ENCODE measurements at regions not wholly inside any gene's neighbourhood (a gene's known extent, or its start where the extent isn't known, plus 50 kb on each side); places are given as distances from the start of the nearest gene placed in this dataset.

DNA sequence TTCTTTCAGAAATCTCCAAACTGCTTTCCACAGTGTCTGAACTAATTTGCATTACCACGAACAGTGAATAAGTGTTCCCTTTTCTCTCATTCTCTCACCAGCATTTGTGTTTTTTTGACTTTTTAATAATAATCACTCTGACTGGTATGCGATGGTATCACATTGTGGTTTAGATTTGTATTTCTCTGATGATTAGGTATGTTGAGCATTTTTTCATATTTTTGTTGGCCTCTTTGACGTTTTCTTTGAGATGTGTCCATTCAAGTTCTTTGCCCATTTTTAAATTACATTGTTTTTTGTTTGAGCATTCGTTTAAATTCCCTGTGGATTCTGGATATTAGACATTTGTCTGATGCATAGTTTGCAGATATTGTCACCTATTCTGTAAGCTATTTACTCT, 1639.6 kb upstream of the TENM4 start:
- DNase-seq = no peak

DNA sequence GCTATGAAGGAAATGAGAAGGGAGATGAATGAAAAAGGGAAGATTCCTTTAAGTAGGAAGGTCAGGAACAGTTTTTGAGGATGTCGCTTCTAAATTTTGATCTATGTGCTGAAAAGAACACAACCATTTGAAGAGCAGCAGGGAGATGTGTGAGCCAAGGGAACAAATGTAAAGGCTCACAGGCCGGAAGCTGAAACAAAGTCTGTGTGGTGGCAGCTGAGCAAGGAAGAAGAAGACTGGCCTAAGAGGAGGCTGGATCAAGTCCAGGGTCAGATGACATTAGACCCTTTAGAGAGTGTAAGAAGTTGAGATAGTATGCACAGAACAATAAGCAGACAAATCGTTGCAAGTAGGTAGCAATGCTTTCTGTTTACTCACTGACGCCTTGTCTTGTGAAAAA, 1631.4 kb upstream of the TENM4 start:
- DNase-seq = no peak

DNA sequence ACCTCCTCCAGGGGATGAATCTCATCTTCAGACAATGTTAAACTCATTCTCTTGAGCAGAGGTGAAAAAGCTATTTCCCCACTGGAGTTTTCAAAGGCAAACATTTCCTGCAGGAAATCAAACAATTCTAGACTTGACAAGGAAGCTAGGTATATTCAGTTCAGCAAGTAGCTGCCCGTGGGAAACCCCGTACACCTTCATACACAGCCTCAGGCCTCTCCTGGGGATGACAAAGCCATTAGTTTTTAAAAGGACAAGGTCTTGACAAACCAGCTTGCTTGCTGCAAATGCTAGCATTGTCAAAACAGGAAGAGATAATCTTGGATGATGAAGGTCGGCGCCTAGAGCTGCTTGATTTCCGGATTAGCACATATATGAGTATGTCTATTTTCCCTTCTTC, 1630.8 kb upstream of the TENM4 start:
- DNase-seq = no peak

DNA sequence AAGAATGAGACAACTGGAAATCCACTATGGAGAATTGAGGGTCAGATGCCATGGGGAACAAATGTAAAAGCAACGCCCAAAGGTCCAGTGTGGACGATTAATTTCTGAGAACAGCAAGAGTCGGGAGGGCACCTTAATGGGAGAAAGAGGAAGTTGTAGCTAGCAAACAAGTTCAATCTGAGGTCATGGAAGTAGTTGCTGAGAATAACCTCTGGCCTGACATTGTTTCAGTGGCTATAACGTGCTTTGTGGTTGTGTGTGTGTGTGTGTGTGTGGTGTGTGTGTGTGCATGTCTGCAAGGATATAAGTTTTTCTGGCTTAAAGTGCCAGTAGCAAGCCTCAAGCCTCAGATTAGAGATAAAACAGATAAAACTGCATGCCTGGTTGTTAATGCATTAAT, 1630.1 kb upstream of the TENM4 start:
- no peak for DNase-seq

DNA sequence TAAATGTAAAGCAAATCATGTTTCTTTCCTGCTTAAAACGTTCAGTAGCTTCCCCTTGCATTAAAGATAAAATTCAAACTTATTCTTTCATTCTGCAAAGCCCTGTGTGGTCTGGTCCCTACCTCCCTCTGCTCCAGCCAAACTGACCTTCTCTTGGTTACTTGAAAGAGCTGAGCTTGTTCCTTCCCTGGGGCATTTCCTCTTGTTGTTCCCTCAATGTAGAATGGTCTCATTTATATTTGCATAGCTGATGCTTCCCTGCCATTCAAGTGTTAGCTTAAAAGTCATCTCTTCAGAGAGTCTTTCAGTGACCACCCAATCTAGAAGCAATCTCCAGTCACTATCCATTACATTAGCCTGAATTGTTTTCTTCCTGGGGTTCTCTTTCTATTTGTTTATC, 1618.5 kb upstream of the TENM4 start:
- DNase-seq = no peak

DNA sequence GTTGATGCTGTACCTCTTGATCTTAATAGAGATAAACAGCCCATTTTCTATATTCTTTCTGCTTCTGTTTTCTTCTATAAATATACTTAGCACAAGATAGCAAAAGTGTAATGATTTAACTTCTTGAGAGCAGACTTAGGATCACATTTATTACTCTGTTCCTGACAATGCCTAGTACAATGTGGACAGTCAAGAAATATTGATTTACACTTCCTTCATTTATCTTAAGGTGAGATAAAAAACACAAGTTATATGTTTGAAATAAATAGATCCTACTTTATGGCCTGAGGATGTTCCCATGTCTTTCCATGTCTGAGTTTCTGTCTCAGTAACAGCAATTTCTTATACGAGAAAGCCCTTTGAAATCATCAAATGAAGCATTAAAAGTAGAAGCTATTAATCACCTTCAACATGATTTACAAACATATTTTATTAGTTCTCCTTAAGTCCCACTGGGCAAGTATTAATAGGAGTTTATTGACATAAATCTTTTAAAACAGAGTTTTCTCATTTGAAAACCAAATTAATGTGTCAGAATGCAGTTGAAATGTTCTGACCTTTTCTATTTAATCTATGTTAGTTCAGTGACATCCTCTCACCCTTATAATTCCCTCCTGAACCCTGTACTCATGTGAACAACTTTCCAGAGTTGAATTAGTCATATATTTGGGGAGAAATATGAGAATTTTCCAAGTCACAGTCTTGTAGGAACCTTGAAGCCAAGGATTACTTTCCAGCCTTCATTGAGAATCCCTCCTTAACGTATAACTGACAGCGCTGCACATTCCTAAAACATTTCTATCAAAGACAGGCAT, 1611.7 kb upstream of the TENM4 start:
- DNase-seq = no peak

DNA sequence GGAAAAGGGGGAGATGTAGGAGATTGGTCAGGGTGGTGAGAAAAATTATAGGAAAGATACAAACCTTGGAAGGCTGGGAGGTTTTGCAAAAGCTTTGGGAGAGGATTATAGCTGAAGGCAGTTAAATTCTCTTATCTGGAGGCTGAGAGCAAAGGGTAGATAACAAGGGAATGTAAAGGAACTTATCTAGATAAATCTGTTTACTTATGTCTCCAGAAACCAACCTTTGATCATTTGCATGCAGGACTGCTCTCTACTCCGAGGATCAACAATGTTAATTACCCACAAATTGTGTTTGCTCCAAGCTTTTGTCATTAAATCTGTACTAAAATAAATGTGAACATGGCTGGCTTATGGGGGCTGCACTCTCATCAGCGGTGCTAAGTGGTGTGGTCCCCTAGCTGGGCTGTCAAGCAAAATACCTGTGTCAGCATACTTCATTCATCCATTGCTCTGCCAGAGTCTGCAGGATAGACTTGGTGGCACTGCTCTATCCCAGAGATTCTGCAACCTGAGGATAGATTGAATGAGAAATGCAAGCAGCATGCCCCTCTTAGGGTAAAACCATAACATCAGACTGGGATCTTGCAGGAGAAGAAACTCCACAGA, 1599.2 kb upstream of the TENM4 start:
- DNase-seq = no peak

DNA sequence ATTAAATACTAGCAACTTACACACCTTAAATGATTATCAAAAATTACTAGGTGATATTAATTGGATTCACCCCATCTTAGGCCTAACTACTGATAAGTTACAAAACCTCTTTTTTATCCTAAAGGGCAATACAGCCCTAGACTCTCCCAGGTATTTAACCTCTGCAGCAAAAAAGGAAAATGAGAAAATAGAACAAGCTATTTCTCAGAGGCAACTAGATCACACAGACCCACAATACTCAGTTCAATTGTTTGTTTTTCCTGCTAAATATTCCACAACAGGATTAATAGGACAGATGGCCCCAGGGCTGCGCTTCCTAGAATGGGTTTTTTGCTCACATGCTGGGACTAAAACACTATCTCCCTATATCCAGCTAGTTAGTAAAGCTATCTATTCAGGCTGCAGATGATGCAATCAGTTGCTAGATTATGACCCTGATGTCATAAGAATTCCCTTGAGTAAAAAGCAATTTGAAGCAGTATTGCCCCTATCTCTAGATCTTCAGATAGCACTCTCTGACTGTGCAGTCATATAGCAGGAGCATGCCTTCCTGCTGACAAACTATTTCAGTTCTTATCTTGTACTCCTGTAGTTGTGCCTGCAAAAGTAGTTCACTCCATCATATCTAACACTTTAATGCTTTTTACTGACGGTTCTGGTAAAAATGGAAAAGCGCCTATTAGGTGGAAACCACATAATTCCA, 1595.5 kb upstream of the TENM4 start:
- no peak for DNase-seq

DNA sequence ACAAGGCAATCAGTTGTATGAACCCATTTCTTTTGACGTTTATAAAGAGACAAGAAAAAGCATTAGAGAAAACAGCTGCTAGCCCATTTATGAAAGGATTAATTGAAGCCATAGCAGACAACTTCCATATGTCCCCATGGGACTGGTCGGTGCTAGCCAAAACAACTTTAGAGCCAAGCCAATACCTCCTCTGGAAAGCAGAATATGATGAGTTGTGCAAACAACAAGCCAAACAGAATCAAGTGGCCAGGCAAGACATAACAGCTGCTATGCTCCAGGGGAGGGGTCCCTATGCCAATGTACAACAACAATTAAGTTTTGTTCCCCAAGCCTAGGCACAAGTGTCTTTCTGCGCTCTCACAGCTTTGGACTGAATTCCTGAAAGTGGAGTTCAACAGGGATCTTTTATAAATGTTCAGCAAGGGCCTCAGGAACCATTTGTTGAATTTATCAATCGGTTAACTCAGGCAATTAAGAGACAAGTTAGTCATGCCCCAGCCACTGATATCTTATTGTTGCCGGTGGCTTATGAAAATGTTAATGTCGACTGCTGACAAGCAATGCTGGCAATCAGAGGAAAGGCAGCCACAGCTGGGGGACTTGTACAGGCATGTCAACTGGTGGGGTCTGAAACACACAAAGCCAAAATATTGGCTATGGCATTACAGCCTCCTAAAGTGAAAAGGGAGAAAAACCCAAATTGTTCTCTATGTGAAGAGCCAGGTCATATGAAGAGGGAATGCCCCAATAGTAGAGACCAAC, 1593.1 kb upstream of the TENM4 start:
- no peak for DNase-seq

DNA sequence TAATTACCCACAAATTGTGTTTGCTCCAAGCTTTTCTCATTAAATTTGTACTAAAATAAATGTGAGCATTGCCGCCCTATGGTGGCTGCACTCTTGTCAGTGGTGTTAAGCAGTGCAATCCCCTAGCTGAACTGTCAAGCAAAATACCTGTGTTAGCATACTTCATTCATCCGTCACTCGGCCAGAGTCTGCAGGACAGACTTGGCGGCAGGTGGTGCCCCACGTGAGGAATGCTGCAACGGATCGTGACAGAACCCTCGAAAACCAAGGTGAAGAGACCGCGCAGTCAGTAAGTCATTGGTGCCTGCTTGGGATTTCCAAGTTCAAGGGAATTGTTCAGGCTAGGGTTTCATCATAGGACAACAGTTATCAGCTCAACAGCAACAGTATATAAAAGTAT, 1592.1 kb upstream of the TENM4 start:
- DNase-seq = no peak

DNA sequence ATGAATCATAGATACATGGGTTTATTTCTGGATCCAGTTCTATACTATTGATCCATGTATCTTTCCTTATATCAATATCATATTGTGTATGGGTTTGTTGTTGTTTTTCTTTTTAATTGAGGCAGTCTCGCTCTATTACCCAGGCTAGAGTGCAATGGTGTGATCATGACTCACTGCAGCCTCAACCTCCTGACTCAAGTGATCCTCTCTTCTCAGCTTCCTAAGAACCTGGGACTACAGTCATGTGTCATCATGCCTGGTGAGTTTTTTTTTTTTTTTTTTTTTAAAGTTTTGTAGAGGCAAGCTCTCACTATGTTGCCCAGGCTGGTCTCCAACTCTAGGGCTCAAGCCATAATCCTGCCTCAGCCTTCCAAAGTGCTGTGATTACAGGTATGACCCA, 1589.4 kb upstream of the TENM4 start:
- no peak for DNase-seq

DNA sequence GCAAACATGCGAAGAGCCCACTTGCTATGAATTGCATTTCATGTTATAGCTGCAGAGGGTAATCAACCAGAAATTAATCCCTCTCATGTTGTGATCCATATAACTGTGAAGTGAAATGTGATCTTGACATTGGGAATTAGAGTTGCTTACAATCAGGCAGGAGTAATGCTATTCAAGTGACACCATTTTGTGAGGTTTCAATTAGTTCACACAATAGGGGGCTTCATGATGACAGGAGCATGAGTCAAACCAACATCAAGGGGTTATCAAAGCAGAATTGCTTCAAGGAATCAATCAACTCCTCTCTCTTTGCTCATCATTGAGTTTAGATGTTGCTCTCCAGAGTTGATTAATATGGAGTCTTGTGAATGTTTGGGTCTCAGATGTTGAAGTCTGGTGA, 1585.2 kb upstream of the TENM4 start:
- DNase-seq = no peak

DNA sequence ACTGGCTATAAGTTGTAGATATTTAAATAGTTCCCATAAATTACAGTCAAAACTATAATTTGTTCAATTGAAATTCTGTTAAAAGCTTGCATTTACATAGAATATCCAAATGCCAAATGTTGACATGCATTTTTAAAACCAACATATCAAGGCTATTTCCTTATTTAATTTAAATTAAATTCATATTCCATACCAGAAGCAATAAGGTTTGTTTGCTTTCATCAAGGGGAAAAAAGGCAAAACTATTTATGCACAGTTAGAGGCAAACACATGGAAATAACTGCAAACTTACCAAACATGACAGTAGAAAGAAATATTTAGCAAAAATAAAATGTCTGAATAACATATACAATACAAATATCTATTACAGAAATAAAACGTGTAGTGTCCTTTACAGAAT, 1581.2 kb upstream of the TENM4 start:
- DNase-seq = no peak

DNA sequence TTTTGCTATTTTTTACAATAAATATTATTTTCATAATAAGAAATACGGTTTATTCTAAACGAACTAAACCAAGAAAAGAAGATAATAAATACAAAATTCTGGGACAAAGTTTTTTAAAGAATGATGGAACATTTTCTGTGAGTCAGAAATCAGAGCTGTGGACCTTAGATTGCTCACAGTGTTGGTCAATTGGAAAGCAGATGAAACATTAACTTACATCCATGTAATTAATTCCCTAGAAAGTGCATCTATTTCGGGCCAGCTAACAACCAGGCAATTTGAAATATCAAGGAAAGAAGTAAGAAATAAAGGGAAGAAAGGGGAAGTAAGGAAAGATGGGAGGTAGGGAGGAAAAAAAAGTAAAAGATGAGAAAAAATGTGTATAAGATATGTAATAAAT, 1569.8 kb upstream of the TENM4 start:
- DNase-seq = no peak

DNA sequence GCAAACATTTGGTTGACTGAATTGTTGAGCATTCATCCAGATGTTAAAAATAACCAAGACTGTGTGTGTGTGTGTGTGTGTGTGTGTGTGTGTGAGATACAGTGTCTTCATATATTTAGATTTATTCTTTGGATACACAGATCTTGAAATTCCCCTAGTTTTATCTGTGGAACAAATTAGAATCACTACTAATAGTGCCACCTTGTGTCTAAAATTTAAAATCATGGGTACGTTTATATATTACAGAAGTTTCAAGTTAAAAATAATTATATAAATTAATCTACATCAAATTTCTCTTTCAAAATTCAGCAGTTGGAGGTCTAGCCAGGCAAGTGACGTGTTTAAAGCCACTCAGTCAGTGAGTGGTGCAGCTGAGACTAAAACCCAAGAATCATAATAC, 1566.2 kb upstream of the TENM4 start:
- DNase-seq = no peak

DNA sequence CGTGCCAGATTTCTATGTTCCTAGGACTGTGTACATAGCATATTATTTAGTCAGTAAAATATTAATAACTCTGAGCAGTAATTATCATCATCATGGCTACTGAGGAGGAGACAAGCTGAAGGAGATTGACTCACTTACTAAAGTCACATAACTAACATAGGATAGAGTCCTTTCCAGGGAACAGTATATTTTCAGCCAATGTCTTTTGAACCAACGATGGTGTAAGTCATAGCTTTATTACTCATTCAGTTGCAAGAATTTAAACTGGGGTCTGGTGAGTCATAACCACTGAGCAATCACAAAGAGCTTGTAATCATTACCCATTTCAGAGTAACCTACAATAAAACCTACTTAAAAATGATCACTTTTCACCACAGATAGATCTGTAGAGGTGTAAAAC, 1564.8 kb upstream of the TENM4 start:
- no peak for DNase-seq

DNA sequence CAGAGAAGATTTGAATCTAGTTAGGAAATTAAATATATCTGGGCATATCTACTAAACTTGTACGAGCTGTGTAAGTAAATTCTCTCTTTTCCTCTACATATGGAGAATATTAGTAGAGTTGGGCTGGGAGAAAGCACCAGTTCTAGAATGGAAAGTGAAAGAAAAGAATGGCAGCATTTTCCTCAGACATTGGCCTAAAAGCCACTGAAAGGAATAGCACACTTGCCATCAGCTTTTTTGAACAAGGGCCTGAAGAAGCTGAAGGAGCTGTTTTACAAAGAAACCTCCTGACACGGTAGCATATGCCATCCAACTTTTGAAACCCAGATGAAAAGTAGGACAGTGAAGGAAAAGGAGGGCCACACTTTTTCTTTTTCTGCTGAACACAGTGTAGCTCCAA, 1563.7 kb upstream of the TENM4 start:
- no peak for DNase-seq

DNA sequence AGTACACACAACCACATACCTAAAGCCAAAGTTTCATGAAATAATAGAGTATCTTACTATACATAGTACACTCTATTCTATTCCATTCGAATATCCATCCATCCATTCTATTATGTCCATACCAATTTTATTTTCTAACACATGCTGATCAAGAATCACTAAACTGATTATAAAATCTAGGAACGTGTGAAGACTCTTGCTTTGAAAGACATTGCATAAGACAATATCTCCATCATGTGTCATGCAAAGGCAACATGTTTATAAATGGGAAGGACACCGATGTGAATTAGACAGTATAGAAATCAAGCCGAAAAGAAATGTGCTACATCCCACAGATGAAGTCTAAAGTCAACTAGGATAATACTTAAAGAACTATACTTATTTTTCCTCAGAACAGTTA, 1561.5 kb upstream of the TENM4 start:
- DNase-seq = no peak

DNA sequence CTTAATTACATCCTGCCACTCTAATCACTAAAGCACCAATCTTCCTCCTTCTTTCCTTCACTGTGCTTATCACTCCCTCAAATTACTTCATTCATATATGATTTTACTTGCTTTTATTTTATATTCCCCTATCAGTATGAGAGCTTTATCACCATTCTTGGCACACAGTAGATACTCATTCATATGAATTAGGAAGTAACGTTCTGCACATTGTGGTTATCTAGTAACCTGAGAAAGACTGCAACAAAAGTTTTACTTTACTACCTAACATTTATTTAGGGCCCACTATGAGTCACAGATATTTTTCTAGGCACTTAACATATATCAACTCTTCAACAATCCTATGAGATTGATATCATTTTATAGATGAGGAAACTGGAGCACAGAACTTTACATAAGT, 1559.9 kb upstream of the TENM4 start:
- DNase-seq = no peak

DNA sequence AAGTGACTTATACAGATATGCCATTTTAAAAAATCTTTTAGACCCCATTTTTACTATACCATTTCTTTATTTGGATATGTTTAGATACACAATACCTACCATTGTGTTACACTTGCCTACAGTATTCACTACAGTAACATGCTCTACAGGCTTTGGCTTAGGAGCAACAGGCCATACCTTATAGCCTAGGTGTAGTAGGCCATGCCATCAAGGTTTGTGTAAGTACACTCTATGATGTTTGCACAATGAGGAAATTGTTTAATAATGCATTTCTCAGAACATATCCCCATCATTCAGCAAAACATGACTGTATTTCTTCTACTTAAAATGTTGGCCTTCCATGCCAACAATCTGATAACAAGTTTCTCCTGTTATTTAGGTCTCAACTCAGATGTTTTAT, 1559.5 kb upstream of the TENM4 start:
- no peak for DNase-seq

DNA sequence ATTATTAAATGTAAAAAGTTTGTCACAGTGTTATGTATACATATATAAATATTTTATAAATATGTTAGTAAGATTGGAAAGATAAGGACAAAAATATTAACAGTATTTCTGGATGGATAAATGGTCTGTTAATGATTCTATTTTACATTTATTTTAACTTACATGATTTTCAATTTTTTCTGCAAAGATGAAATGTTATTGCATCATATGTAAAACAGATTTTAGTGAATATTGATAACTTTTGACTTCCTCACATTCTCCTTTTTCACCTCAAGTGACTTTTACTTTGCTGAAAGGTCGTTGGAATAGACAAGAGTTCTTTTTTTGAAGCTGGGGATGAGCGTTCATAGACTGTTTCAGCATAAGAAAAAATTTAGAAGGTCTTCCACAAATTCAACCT, 1554.7 kb upstream of the TENM4 start:
- no peak for DNase-seq

DNA sequence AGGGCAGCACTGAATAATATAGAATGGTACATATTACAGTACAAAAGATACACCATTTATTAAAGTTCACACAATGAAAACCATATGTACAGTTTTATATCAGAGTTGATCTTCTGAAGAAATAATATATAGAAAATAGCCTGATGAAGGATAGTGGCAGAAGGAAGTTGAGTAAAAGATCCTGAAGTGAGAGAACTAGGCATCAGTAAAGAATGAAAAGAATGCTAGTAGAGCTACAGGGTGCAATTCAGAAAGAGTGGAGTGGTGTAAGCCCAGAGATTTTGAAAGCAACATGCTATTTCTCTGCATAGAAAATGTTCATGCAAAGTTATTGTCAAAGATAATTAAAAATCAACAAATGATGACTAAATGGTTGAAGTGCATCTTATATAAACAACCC, 1552.7 kb upstream of the TENM4 start:
- DNase-seq = no peak

DNA sequence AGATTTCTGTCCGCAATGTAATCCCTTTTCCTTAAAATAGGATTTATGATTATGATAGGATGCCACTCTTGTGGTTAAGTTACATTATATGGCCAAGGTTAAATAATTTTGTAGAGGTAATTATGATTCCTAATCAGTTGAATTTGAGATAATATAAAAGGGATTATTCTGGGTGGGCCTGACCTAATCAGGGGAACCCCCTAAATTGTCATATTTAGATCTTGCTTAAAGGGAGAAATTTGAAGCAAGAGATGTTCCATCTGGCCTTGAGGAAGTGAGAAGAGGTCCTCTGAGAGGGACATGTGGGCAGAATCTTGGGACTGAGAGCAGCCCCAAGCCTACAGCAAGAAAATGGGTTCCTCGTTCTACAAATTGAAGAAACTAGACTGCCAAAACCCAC, 1550.1 kb upstream of the TENM4 start:
- no peak for DNase-seq

DNA sequence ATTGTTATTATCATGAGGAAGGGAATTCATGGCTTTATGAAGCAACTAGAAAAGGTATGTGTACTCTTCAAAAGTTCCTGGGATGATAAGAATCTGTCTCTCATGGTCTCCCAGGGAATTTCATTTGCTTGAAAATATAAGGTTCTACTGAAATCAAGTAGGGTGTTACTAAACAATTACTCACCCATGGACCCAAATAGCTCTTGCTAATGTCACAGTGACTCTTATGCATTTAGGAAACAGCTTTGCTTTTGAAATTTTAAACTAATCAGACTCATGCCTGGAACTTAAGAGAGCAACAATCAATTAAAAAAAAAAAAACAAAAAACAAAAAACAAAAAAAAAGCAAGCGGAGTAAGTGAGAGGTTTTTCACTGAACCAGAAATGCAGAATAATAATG, 1546.3 kb upstream of the TENM4 start:
- DNase-seq = no peak
